Mammary epithelial cell (primary cell): ENCODE measurements at regions not wholly inside any gene's neighbourhood (a gene's known extent, or its start where the extent isn't known, plus 50 kb on each side); places are given as distances from the start of the nearest gene placed in this dataset.
"Not testable (repeated sequence)": the region's sequence is repeated elsewhere in the genome, so short reads cannot be mapped to it uniquely, and the experiment has no call there.

Source experiments
- CTCF ChIP-seq, 2 donors: IDR thresholded peaks in 1 of 2; conservative IDR thresholded peaks in 1 of 2; 2 replicates each; pipeline ENCODE4 v1.5.1; 2011 to 2012; ENCODE audit warnings: inconsistent platforms in 2 of 2, low read length in 2 of 2, mild to moderate bottlenecking in 2 of 2, control low read depth in 1 of 2, low read depth in 1 of 2; ENCODE audit not compliant: insufficient read depth in 1 of 2; ENCODE audit errors: extremely low read depth in 1 of 2
- EZH2 ChIP-seq: IDR thresholded peaks from 2 replicates; pipeline ENCODE4 v1.6.1; 2012; ENCODE audit warnings: low read length, inconsistent platforms, borderline replicate concordance

- not testable (repeated sequence) for TF ChIP-seq CTCF (conservative IDR thresholded peaks at IDR 0.05 in 1 of 2, IDR thresholded peaks at IDR 0.05 in 1 of 2; ENCODE audit: extremely low read depth in 1 of 2, insufficient read depth in 1 of 2, low read depth in 1 of 2, low read length in 2 of 2); EZH2
These were observed 4380.3 kb upstream of the TPTE start for GRCh38 chr21:6141138-6141474.
